ENCODE measurements at regions not wholly inside any gene's neighbourhood (a gene's known extent, or its start where the extent isn't known, plus 50 kb on each side); places are given as distances from the start of the nearest gene placed in this dataset.

DNA sequence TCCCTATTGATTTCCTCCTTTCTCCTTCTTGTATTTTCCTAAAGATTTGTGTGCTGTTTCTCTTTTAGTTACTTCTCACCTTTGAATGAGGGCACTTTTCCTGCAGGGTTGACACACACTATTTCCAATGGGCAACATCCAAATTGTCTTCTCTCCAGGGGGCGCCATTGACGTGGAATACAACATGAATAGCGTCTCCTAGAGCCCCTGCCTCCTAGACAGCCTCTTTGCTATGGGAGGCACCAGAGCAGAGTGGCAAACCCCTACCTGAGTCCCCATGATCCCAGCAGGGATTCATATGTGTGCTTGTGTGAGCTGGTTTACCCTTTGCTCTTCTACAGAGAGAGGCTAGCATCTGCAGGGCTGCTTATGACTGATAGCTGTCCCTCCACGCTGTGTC, 61.3 kb upstream of the ITSN2 start (continued):
- TF ChIP-seq, protein P1, sequence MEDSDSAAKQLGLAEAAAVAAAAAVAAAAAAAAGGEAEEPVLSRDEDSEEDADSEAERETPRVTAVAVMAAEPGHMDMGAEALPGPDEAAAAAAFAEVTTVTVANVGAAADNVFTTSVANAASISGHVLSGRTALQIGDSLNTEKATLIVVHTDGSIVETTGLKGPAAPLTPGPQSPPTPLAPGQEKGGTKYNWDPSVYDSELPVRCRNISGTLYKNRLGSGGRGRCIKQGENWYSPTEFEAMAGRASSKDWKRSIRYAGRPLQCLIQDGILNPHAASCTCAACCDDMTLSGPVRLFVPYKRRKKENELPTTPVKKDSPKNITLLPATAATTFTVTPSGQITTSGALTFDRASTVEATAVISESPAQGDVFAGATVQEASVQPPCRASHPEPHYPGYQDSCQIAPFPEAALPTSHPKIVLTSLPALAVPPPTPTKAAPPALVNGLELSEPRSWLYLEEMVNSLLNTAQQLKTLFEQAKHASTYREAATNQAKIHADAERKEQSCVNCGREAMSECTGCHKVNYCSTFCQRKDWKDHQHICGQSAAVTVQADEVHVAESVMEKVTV (CRISPR knock-in tag; IDR thresholded peaks at IDR 0.05): peak; percentile 89
- peak; percentile 14 for TF ChIP-seq MEIS2 (IDR thresholded peaks at IDR 0.05; ENCODE audit: partially characterized antibody)
- no peak for TF ChIP-seq ZNF174 (CRISPR knock-in tag; IDR thresholded peaks at IDR 0.05)
- TF ChIP-seq RB1 (IDR thresholded peaks at IDR 0.05; ENCODE audit: low read depth): peak; percentile 53; the same call in 1 of the 2 replicates
- TF ChIP-seq, protein P2, sequence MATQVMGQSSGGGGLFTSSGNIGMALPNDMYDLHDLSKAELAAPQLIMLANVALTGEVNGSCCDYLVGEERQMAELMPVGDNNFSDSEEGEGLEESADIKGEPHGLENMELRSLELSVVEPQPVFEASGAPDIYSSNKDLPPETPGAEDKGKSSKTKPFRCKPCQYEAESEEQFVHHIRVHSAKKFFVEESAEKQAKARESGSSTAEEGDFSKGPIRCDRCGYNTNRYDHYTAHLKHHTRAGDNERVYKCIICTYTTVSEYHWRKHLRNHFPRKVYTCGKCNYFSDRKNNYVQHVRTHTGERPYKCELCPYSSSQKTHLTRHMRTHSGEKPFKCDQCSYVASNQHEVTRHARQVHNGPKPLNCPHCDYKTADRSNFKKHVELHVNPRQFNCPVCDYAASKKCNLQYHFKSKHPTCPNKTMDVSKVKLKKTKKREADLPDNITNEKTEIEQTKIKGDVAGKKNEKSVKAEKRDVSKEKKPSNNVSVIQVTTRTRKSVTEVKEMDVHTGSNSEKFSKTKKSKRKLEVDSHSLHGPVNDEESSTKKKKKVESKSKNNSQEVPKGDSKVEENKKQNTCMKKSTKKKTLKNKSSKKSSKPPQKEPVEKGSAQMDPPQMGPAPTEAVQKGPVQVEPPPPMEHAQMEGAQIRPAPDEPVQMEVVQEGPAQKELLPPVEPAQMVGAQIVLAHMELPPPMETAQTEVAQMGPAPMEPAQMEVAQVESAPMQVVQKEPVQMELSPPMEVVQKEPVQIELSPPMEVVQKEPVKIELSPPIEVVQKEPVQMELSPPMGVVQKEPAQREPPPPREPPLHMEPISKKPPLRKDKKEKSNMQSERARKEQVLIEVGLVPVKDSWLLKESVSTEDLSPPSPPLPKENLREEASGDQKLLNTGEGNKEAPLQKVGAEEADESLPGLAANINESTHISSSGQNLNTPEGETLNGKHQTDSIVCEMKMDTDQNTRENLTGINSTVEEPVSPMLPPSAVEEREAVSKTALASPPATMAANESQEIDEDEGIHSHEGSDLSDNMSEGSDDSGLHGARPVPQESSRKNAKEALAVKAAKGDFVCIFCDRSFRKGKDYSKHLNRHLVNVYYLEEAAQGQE (IDR thresholded peaks at IDR 0.05; ENCODE audit: borderline replicate concordance): peak; percentile 91
- TF ChIP-seq, protein P2 (CRISPR knock-in tag; IDR thresholded peaks at IDR 0.05; ENCODE audit: low read depth): no peak
- TF ChIP-seq, protein P3, sequence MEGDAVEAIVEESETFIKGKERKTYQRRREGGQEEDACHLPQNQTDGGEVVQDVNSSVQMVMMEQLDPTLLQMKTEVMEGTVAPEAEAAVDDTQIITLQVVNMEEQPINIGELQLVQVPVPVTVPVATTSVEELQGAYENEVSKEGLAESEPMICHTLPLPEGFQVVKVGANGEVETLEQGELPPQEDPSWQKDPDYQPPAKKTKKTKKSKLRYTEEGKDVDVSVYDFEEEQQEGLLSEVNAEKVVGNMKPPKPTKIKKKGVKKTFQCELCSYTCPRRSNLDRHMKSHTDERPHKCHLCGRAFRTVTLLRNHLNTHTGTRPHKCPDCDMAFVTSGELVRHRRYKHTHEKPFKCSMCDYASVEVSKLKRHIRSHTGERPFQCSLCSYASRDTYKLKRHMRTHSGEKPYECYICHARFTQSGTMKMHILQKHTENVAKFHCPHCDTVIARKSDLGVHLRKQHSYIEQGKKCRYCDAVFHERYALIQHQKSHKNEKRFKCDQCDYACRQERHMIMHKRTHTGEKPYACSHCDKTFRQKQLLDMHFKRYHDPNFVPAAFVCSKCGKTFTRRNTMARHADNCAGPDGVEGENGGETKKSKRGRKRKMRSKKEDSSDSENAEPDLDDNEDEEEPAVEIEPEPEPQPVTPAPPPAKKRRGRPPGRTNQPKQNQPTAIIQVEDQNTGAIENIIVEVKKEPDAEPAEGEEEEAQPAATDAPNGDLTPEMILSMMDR (IDR thresholded peaks at IDR 0.05 in 2 of 3, conservative IDR thresholded peaks at IDR 0.05 in 1 of 3; ENCODE audit: insufficient read depth in 2 of 3, low read depth in 1 of 3, low read length in 3 of 3): peak; percentile 74 to 82 (median 74)
- 0 out of 2 replicates have a peak, but pooled peaks have one; percentile 22 for TF ChIP-seq CTBP1 (IDR thresholded peaks at IDR 0.05; ENCODE audit: borderline replicate concordance)
- TF ChIP-seq MYNN (IDR thresholded peaks at IDR 0.05): peak; percentile 31; the same call in 1 of the 2 replicates
- no peak for TF ChIP-seq MYNN (CRISPR knock-in tag; IDR thresholded peaks at IDR 0.05)
- TF ChIP-seq, protein P4, sequence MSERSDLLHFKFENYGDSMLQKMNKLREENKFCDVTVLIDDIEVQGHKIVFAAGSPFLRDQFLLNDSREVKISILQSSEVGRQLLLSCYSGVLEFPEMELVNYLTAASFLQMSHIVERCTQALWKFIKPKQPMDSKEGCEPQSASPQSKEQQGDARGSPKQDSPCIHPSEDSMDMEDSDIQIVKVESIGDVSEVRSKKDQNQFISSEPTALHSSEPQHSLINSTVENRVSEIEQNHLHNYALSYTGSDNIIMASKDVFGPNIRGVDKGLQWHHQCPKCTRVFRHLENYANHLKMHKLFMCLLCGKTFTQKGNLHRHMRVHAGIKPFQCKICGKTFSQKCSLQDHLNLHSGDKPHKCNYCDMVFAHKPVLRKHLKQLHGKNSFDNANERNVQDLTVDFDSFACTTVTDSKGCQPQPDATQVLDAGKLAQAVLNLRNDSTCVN (CRISPR knock-in tag; IDR thresholded peaks at IDR 0.05): no peak
- TF ChIP-seq FUS (optimal IDR thresholded peaks at IDR 0.05; ENCODE audit: low read depth, low read length): no peak

All from K562 (cell line).